HEK293 (cell line): ENCODE measurements at regions not wholly inside any gene's neighbourhood (a gene's known extent, or its start where the extent isn't known, plus 50 kb on each side); places are given as distances from the start of the nearest gene placed in this dataset.
"Not testable (repeated sequence)": the region's sequence is repeated elsewhere in the genome, so short reads cannot be mapped to it uniquely, and the experiment has no call there.

Source experiments
- HOXC10 ChIP-seq: sonication (generic); formaldehyde crosslinking; IDR thresholded peaks from 2 replicates; pipeline ENCODE4 v1.8.1; 2023; ENCODE audit warnings: mild to moderate bottlenecking, missing genetic modification reagents
- KLF7 ChIP-seq: fragments of 450-650 bp; formaldehyde crosslinking; IDR thresholded peaks from 2 replicates; pipeline ENCODE4 v1.5.1; 2016; ENCODE audit warnings: missing biosample characterization, missing genetic modification characterization, borderline replicate concordance
- YY1 ChIP-seq: fragments of 450-650 bp; formaldehyde crosslinking; IDR thresholded peaks from 2 replicates; pipeline ENCODE4 v1.5.1; 2018; ENCODE audit warnings: missing biosample characterization, missing genetic modification characterization
- ZNF214 ChIP-seq: fragments of 450-650 bp; formaldehyde crosslinking; IDR thresholded peaks from 2 replicates; pipeline ENCODE4 v1.5.1; 2017; ENCODE audit warnings: missing biosample characterization, mild to moderate bottlenecking, missing genetic modification characterization, borderline replicate concordance
- ZNF354C ChIP-seq: fragments of 450-650 bp; formaldehyde crosslinking; IDR thresholded peaks from 2 replicates; pipeline ENCODE4 v1.5.1; 2016; ENCODE audit warnings: missing biosample characterization, missing genetic modification characterization, low read depth, borderline replicate concordance
- TF ChIP-seq, protein P1 (sequence below): fragments of 450-650 bp; formaldehyde crosslinking; IDR thresholded peaks from 2 replicates; pipeline ENCODE4 v1.5.1; 2016; ENCODE audit warnings: missing biosample characterization, missing genetic modification characterization
- TF ChIP-seq, protein P2 (sequence below): fragments of 450-650 bp; formaldehyde crosslinking; IDR thresholded peaks from 2 replicates; pipeline ENCODE4 v1.5.1; 2016; ENCODE audit warnings: missing biosample characterization, missing genetic modification characterization
- TF ChIP-seq, protein P3 (sequence below): fragments of 450-650 bp; formaldehyde crosslinking; IDR thresholded peaks from 2 replicates; pipeline ENCODE4 v1.5.1; 2016; ENCODE audit warnings: missing biosample characterization, missing genetic modification characterization
- TF ChIP-seq, protein P4 (sequence below): fragments of 450-650 bp; formaldehyde crosslinking; IDR thresholded peaks from 2 replicates; pipeline ENCODE4 v1.5.1; 2016; ENCODE audit warnings: missing biosample characterization, missing genetic modification characterization

DNA sequence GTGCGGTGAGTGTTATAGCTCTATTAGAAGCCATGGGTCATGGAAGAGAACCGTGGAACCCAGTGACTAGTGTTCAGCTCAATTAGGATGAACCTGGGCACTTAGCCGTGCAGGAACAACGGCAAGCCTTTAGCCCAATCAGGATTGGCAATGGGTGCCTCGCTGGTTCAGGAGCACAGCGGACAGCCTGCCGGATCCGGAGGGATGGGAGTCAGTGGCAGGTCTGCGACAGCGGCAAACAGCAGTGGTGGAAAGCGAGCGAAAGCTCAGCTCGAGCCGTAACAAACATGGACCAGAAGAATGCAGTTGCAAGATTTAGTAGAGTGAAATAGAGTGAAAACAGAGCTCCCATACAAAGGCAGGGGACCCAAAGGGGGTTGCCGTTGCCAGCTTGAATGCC lies 349.3 kb upstream of the TMPRSS15 start:
- TF ChIP-seq, protein P1, sequence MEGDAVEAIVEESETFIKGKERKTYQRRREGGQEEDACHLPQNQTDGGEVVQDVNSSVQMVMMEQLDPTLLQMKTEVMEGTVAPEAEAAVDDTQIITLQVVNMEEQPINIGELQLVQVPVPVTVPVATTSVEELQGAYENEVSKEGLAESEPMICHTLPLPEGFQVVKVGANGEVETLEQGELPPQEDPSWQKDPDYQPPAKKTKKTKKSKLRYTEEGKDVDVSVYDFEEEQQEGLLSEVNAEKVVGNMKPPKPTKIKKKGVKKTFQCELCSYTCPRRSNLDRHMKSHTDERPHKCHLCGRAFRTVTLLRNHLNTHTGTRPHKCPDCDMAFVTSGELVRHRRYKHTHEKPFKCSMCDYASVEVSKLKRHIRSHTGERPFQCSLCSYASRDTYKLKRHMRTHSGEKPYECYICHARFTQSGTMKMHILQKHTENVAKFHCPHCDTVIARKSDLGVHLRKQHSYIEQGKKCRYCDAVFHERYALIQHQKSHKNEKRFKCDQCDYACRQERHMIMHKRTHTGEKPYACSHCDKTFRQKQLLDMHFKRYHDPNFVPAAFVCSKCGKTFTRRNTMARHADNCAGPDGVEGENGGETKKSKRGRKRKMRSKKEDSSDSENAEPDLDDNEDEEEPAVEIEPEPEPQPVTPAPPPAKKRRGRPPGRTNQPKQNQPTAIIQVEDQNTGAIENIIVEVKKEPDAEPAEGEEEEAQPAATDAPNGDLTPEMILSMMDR (tag by site-specific recombination) = not testable (repeated sequence)
- not testable (repeated sequence) for TF ChIP-seq ZNF354C (tag by site-specific recombination); HOXC10 (CRISPR knock-in tag); YY1 (tag by site-specific recombination); KLF7 (tag by site-specific recombination); ZNF214 (tag by site-specific recombination)
- TF ChIP-seq, protein P2, sequence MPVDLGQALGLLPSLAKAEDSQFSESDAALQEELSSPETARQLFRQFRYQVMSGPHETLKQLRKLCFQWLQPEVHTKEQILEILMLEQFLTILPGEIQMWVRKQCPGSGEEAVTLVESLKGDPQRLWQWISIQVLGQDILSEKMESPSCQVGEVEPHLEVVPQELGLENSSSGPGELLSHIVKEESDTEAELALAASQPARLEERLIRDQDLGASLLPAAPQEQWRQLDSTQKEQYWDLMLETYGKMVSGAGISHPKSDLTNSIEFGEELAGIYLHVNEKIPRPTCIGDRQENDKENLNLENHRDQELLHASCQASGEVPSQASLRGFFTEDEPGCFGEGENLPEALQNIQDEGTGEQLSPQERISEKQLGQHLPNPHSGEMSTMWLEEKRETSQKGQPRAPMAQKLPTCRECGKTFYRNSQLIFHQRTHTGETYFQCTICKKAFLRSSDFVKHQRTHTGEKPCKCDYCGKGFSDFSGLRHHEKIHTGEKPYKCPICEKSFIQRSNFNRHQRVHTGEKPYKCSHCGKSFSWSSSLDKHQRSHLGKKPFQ = not testable (repeated sequence)
- TF ChIP-seq, protein P3, sequence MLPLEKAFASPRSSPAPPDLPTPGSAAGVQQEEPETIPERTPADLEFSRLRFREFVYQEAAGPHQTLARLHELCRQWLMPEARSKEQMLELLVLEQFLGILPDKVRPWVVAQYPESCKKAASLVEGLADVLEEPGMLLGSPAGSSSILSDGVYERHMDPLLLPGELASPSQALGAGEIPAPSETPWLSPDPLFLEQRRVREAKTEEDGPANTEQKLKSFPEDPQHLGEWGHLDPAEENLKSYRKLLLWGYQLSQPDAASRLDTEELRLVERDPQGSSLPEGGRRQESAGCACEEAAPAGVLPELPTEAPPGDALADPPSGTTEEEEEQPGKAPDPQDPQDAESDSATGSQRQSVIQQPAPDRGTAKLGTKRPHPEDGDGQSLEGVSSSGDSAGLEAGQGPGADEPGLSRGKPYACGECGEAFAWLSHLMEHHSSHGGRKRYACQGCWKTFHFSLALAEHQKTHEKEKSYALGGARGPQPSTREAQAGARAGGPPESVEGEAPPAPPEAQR = not testable (repeated sequence)
- TF ChIP-seq, protein P4, sequence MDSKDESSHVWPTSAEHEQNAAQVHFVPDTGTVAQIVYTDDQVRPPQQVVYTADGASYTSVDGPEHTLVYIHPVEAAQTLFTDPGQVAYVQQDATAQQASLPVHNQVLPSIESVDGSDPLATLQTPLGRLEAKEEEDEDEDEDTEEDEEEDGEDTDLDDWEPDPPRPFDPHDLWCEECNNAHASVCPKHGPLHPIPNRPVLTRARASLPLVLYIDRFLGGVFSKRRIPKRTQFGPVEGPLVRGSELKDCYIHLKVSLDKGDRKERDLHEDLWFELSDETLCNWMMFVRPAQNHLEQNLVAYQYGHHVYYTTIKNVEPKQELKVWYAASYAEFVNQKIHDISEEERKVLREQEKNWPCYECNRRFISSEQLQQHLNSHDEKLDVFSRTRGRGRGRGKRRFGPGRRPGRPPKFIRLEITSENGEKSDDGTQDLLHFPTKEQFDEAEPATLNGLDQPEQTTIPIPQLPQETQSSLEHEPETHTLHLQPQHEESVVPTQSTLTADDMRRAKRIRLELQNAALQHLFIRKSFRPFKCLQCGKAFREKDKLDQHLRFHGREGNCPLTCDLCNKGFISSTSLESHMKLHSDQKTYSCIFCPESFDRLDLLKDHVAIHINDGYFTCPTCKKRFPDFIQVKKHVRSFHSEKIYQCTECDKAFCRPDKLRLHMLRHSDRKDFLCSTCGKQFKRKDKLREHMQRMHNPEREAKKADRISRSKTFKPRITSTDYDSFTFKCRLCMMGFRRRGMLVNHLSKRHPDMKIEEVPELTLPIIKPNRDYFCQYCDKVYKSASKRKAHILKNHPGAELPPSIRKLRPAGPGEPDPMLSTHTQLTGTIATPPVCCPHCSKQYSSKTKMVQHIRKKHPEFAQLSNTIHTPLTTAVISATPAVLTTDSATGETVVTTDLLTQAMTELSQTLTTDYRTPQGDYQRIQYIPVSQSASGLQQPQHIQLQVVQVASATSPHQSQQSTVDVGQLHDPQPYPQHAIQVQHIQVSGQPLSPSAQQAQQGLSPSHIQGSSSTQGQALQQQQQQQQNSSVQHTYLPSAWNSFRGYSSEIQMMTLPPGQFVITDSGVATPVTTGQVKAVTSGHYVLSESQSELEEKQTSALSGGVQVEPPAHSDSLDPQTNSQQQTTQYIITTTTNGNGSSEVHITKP (tag by site-specific recombination) = not testable (repeated sequence)
